ENCODE measurements at regions not wholly inside any gene's neighbourhood (a gene's known extent, or its start where the extent isn't known, plus 50 kb on each side); places are given as distances from the start of the nearest gene placed in this dataset.

- TF ChIP-seq SMC3 (IDR thresholded peaks at IDR 0.05; ENCODE audit: low read depth, low read length) (no peak), NFE2L2 (IDR thresholded peaks at IDR 0.05; ENCODE audit: low read depth, low read length) (no peak), MXI1 (IDR thresholded peaks at IDR 0.05; ENCODE audit: borderline replicate concordance, low read depth, low read length) (no peak), RAD21 (IDR thresholded peaks at IDR 0.05; ENCODE audit: low read length) (no peak), MAZ (IDR thresholded peaks at IDR 0.05; ENCODE audit: borderline replicate concordance, low read depth, low read length) (no peak), POLR2A (IDR thresholded peaks at IDR 0.05; ENCODE audit: low read depth, low read length) (no peak)
- TF ChIP-seq, protein P1, sequence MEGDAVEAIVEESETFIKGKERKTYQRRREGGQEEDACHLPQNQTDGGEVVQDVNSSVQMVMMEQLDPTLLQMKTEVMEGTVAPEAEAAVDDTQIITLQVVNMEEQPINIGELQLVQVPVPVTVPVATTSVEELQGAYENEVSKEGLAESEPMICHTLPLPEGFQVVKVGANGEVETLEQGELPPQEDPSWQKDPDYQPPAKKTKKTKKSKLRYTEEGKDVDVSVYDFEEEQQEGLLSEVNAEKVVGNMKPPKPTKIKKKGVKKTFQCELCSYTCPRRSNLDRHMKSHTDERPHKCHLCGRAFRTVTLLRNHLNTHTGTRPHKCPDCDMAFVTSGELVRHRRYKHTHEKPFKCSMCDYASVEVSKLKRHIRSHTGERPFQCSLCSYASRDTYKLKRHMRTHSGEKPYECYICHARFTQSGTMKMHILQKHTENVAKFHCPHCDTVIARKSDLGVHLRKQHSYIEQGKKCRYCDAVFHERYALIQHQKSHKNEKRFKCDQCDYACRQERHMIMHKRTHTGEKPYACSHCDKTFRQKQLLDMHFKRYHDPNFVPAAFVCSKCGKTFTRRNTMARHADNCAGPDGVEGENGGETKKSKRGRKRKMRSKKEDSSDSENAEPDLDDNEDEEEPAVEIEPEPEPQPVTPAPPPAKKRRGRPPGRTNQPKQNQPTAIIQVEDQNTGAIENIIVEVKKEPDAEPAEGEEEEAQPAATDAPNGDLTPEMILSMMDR (conservative IDR thresholded peaks at IDR 0.05; ENCODE audit: low read depth, low read length): no peak
Measured at GRCh38 chr11:91164452-91164822, 941.6 kb upstream of the CHORDC1 start.

Data from IMR-90 (cell line).